ENCODE measurements at regions not wholly inside any gene's neighbourhood (a gene's known extent, or its start where the extent isn't known, plus 50 kb on each side); places are given as distances from the start of the nearest gene placed in this dataset.

DNA sequence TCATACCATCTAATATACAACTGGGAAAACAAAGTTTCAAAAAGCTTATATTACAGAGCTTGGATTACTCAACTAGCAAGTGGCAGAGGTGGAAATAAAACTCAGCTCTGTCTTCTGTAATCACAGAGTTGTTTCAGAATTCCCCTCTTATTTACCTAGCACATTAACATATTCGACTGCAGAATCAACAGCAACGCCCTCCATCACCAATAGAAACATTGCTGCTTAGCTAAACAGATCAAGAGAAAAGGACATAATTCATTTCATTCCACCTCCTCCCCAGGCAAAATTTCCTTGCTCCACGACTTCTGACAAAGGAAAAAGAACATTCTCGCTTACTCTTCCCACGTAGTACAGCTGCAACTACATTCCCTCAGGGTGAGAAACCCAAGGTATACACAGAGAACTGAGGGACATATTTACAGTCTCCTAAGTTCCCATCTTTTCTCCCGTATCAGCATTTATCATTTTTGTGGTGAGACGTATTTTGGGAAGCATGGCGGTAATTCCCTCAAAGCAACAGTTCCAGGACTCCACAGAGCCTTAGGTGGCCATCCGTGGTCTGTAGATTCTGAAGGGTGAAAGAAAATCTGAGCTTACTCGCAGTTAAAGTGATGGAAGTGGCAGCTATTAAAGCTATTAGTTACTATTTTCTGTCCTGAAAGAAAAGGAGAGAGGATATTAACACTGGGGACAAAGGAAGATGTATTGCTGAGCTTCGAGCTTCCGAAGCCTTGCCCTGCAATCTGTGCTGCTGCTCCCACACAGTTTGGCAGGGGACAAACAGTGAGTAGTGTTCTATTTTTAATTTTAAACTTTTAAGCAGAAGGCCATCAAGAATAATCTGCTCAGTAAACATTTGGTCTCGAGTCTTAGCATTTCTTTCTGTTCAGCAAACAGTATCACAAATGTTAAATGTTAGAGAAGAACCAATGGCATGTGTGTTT is 1296.2 kb downstream of the CDH8 start:
- no peaks in the 10 kb centered on the region for H3K4me1 ChIP-seq
- no peak overlapping the region for H3K27ac ChIP-seq
- ATAC-seq (ENCODE audit: low FRiP score in 2 of 2) (no peak), DNase-seq (no peak)
- no peaks in the 10 kb centered on the region for H3K36me3 ChIP-seq
- no peaks in the 10 kb centered on the region for H3K27me3 ChIP-seq
- no peak for TF ChIP-seq POLR2A (IDR thresholded peaks at IDR 0.05)
- TF ChIP-seq, protein P1, sequence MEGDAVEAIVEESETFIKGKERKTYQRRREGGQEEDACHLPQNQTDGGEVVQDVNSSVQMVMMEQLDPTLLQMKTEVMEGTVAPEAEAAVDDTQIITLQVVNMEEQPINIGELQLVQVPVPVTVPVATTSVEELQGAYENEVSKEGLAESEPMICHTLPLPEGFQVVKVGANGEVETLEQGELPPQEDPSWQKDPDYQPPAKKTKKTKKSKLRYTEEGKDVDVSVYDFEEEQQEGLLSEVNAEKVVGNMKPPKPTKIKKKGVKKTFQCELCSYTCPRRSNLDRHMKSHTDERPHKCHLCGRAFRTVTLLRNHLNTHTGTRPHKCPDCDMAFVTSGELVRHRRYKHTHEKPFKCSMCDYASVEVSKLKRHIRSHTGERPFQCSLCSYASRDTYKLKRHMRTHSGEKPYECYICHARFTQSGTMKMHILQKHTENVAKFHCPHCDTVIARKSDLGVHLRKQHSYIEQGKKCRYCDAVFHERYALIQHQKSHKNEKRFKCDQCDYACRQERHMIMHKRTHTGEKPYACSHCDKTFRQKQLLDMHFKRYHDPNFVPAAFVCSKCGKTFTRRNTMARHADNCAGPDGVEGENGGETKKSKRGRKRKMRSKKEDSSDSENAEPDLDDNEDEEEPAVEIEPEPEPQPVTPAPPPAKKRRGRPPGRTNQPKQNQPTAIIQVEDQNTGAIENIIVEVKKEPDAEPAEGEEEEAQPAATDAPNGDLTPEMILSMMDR (IDR thresholded peaks at IDR 0.05), result no peak
- no peak for TF ChIP-seq POLR2AphosphoS5 (IDR thresholded peaks at IDR 0.05)
- no peak for TF ChIP-seq EP300 (IDR thresholded peaks at IDR 0.05)
- H3K9me3 ChIP-seq, result no peaks in the 10 kb centered on the region
- H3K4me3 ChIP-seq, result no peak overlapping the region
- 48 to 51% methylated on average over 13 of the region's 13 CpGs for WGBS, 2 donors

DNA sequence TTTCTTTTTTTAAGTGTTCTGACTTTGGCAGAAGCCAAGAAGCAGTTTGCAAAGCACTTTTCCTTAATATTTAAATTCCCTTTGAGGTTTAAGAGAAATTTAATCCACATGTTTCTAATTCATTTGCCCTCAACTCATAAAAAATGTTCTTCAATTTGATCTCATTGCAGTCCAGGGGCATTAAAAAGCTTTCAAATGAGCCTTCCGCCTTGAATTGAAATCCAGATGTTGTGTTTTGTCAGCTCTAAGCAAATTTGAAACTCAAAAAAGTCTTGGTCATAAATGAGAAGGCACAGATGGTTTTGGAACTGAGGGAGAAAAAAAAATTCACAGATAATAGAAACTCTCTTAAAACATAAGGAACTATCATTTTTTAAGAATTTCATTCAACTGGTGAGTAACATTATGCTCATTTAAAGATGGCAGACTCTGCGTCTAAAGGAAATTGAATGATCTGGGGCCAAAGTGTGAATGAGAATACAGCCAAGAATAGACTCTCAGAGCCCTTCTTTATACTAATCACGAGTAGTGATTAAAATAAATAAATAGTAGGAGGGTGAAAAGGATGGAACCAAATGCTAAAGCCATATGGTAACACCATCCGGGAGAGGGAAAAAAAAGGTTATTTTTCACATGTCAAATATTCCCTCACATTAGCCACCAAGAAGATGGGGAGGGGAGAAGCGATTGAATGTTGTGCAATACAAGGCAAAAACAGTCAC is 1304.7 kb downstream of the CDH8 start:
- no peak overlapping the region for H3K27ac ChIP-seq
- H3K27me3 ChIP-seq, result no peaks in the 10 kb centered on the region
- H3K36me3 ChIP-seq, result no peaks in the 10 kb centered on the region
- 54 to 66% methylated on average over 5 of the region's 5 CpGs for WGBS, 2 donors
- no peaks in the 10 kb centered on the region for H3K4me1 ChIP-seq
- ATAC-seq (ENCODE audit: low FRiP score in 2 of 2) (no peak), DNase-seq (no peak)
- no peak overlapping the region for H3K4me3 ChIP-seq
- no peaks in the 10 kb centered on the region for H3K9me3 ChIP-seq
- TF ChIP-seq, protein P1 (IDR thresholded peaks at IDR 0.05), result no peak
- TF ChIP-seq POLR2AphosphoS5 (IDR thresholded peaks at IDR 0.05) (no peak), POLR2A (IDR thresholded peaks at IDR 0.05) (no peak), EP300 (IDR thresholded peaks at IDR 0.05) (no peak)

DNA sequence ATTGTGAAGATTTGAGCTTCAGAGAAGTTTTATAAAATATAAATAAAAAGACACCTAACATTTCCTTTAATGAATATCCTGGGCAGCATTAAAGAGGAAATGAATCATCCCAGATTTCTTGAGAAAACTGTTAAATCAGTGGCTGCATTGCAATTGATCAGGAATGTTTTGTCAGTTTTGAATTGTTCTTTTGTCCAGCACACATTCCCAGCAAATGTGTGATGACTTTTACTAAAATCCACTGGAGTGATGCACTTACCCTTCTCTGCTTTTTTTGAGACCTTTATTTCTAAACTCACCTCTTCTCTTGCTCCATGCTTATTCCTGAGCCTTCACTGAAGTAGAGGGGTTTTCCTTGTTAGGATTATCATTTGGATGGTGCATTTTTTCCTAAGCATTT is 1307.2 kb downstream of the CDH8 start:
- Histone ChIP-seq H3K4me1 (no peaks in the 10 kb centered on the region), H3K36me3 (no peaks in the 10 kb centered on the region), H3K9me3 (no peaks in the 10 kb centered on the region), H3K27ac (no peak overlapping the region), H3K27me3 (no peaks in the 10 kb centered on the region), H3K4me3 (no peak overlapping the region)
- TF ChIP-seq POLR2AphosphoS5 (IDR thresholded peaks at IDR 0.05) (no peak), POLR2A (IDR thresholded peaks at IDR 0.05) (no peak), EP300 (IDR thresholded peaks at IDR 0.05) (no peak)
- TF ChIP-seq, protein P1 (IDR thresholded peaks at IDR 0.05), result no peak
- ATAC-seq (ENCODE audit: low FRiP score in 2 of 2) (no peak), DNase-seq (no peak)

DNA sequence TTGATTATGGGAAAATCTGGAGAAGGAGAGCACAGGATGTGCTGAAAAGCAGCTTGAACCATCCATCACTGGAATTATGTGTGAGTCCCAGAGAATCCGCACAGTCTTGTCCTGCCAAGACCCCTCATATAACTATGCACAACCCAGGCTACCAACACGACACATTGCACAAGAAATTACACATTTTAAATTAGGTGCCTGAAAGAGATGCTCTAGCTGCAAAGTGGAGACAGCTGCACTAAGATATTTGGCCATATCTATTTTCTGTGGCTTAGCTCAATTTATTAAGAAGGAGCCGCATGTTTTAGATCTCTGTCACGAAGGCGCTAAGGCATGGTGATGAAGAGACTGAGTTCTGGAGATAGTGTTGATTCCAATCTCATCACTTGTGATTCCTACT is 1308.4 kb downstream of the CDH8 start:
- Histone ChIP-seq H3K9me3 (no peaks in the 10 kb centered on the region), H3K27ac (no peak overlapping the region), H3K4me1 (no peaks in the 10 kb centered on the region), H3K4me3 (no peak overlapping the region), H3K36me3 (no peaks in the 10 kb centered on the region), H3K27me3 (no peaks in the 10 kb centered on the region)
- 82% methylated on average over 5 of the region's 5 CpGs for WGBS, 2 donors
- TF ChIP-seq EP300 (IDR thresholded peaks at IDR 0.05) (no peak), POLR2AphosphoS5 (IDR thresholded peaks at IDR 0.05) (no peak)
- no peak for DNase-seq
- ATAC-seq (ENCODE audit: low FRiP score in 2 of 2), result no peak

DNA sequence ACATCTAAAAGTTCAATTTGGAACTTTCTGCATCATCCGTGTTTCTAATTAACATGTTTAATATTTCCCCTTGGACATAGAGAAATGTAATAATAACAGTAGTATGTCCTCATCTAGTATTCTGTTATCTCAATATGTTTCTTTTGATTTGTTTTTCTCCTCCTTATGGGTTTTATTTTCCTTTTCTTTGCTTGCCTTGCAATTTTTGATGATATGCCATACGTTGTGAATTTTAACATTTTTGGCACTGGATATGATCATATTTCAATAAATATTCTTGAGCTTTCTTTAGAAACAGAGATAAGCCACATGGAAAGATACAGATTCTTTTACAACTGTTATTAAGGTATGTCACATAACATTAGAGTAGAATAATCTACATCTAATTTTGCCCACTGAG is 1316.2 kb downstream of the CDH8 start:
- no peak overlapping the region for H3K27ac ChIP-seq
- no peaks in the 10 kb centered on the region for H3K4me1 ChIP-seq
- WGBS, 2 donors, result 83 to 88% methylated on average over 2 of the region's 2 CpGs
- H3K9me3 ChIP-seq, result peaks cover 0 to 23% (median 6%) of the 10 kb centered on the region in 4 donors
- H3K36me3 ChIP-seq, result no peaks in the 10 kb centered on the region
- no peak for TF ChIP-seq EP300 (IDR thresholded peaks at IDR 0.05)
- TF ChIP-seq, protein P1 (IDR thresholded peaks at IDR 0.05), result no peak
- no peak for TF ChIP-seq POLR2AphosphoS5 (IDR thresholded peaks at IDR 0.05)
- no peak for TF ChIP-seq POLR2A (IDR thresholded peaks at IDR 0.05)
- H3K4me3 ChIP-seq, result no peak overlapping the region
- ATAC-seq (ENCODE audit: low FRiP score in 2 of 2), result no peak
- no peak for DNase-seq
- H3K27me3 ChIP-seq, result no peaks in the 10 kb centered on the region

Data from upper lobe of left lung (tissue), 6 donors.